DND-41 (cell line): ENCODE measurements at regions not wholly inside any gene's neighbourhood (a gene's known extent, or its start where the extent isn't known, plus 50 kb on each side); places are given as distances from the start of the nearest gene placed in this dataset.

ENCODE experiments used
- EZH2 ChIP-seq: IDR thresholded peaks from 3 replicates; pipeline ENCODE4 v1.6.1; 2012; ENCODE audit warnings: borderline replicate concordance, low read depth, mild to moderate bottlenecking, moderate library complexity, low read length, inconsistent platforms; ENCODE audit not compliant: severe bottlenecking
- TF ChIP-seq, protein P1 (sequence below): IDR thresholded peaks from 2 replicates; pipeline ENCODE4 v1.5.1; 2012; ENCODE audit warnings: borderline replicate concordance, low read length, moderate library complexity, mild to moderate bottlenecking; ENCODE audit not compliant: poor library complexity, severe bottlenecking; ENCODE audit errors: extremely low read depth

GRCh38 chr12:97924122-97924521 lies 461.5 kb downstream of the RMST start:
- TF ChIP-seq, protein P1, sequence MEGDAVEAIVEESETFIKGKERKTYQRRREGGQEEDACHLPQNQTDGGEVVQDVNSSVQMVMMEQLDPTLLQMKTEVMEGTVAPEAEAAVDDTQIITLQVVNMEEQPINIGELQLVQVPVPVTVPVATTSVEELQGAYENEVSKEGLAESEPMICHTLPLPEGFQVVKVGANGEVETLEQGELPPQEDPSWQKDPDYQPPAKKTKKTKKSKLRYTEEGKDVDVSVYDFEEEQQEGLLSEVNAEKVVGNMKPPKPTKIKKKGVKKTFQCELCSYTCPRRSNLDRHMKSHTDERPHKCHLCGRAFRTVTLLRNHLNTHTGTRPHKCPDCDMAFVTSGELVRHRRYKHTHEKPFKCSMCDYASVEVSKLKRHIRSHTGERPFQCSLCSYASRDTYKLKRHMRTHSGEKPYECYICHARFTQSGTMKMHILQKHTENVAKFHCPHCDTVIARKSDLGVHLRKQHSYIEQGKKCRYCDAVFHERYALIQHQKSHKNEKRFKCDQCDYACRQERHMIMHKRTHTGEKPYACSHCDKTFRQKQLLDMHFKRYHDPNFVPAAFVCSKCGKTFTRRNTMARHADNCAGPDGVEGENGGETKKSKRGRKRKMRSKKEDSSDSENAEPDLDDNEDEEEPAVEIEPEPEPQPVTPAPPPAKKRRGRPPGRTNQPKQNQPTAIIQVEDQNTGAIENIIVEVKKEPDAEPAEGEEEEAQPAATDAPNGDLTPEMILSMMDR: no peak
- TF ChIP-seq EZH2: no peak
